ENCODE measurements at regions not wholly inside any gene's neighbourhood (a gene's known extent, or its start where the extent isn't known, plus 50 kb on each side); places are given as distances from the start of the nearest gene placed in this dataset.

GRCh38 chr11:38206663-38207062 is 1608.6 kb upstream of the RAG2 start:
- no peak for TF ChIP-seq CTCF (IDR thresholded peaks at IDR 0.05; ENCODE audit: low read depth, low read length)
- no peak overlapping the region for H3K4me3 ChIP-seq (ENCODE audit: low read depth, low read length)

GRCh38 chr11:38191101-38191500 is 1593.1 kb upstream of the RAG2 start:
- no peak for TF ChIP-seq CTCF (IDR thresholded peaks at IDR 0.05; ENCODE audit: low read depth, low read length)
- no peak overlapping the region for H3K4me3 ChIP-seq (ENCODE audit: low read depth, low read length)

GRCh38 chr11:38182126-38182866 is 1584.3 kb upstream of the RAG2 start:
- TF ChIP-seq CTCF (IDR thresholded peaks at IDR 0.05; ENCODE audit: low read depth, low read length), result no peak
- no peak overlapping the region for H3K4me3 ChIP-seq (ENCODE audit: low read depth, low read length)

GRCh38 chr11:38176686-38177322 is 1578.8 kb upstream of the RAG2 start:
- H3K4me3 ChIP-seq (ENCODE audit: low read depth, low read length), result no peak overlapping the region
- TF ChIP-seq CTCF (IDR thresholded peaks at IDR 0.05; ENCODE audit: low read depth, low read length), result no peak

- no peak for TF ChIP-seq CTCF (IDR thresholded peaks at IDR 0.05; ENCODE audit: low read depth, low read length)
- H3K4me3 ChIP-seq (ENCODE audit: low read depth, low read length), result no peak overlapping the region
These were observed 1575.6 kb upstream of the RAG2 start for GRCh38 chr11:38173676-38174075.

- H3K4me3 ChIP-seq (ENCODE audit: low read depth, low read length), result no peak overlapping the region
- TF ChIP-seq CTCF (IDR thresholded peaks at IDR 0.05; ENCODE audit: low read depth, low read length), result no peak
These were observed 1571.2 kb upstream of the RAG2 start for GRCh38 chr11:38169286-38169685.

- H3K4me3 ChIP-seq (ENCODE audit: low read depth, low read length), result no peak overlapping the region
- TF ChIP-seq CTCF (IDR thresholded peaks at IDR 0.05; ENCODE audit: low read depth, low read length), result no peak
These were observed 1565.5 kb upstream of the RAG2 start for GRCh38 chr11:38163526-38163925.

Data from WI38 (cell line).